ENCODE measurements at regions not wholly inside any gene's neighbourhood (a gene's known extent, or its start where the extent isn't known, plus 50 kb on each side); places are given as distances from the start of the nearest gene placed in this dataset.

DNA sequence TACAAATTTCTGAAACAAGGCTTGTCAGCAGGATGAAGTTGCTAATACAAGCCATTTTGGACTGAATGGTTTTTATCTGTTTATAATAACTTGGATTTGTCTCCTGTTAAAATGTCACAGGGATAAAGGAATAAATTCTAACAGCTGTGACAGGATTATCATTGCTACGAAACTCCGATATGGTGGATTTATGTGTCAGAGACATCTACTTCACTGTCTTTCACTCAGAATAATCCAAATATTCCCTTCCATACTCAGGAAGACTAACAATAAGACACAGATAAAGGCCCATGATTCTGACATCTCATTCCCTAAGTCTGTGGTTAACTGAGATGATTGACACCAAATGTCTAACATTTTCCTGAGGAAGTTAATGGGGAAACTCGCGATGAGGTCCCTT, 529.8 kb upstream of the GOT2 start:
- no peak for DNase-seq (ENCODE audit: extremely low read depth, low read depth)
- no peak for TF ChIP-seq CTCF (IDR thresholded peaks at IDR 0.05; ENCODE audit: low read depth, low read length)

- DNase-seq (ENCODE audit: extremely low read depth, low read depth): no peak
- no peak for TF ChIP-seq CTCF (IDR thresholded peaks at IDR 0.05; ENCODE audit: low read depth, low read length)
These were observed 526.8 kb upstream of the GOT2 start for GRCh38 chr16:59260892-59261291.

- no peak for TF ChIP-seq CTCF (IDR thresholded peaks at IDR 0.05; ENCODE audit: low read depth, low read length)
- no peak for DNase-seq (ENCODE audit: extremely low read depth, low read depth)
These were observed 525.8 kb upstream of the GOT2 start for GRCh38 chr16:59259950-59260319.

- TF ChIP-seq CTCF (IDR thresholded peaks at IDR 0.05; ENCODE audit: low read depth, low read length): no peak
- no peak for DNase-seq (ENCODE audit: extremely low read depth, low read depth)
These were observed 525.2 kb upstream of the GOT2 start for GRCh38 chr16:59259074-59259949.

DNA sequence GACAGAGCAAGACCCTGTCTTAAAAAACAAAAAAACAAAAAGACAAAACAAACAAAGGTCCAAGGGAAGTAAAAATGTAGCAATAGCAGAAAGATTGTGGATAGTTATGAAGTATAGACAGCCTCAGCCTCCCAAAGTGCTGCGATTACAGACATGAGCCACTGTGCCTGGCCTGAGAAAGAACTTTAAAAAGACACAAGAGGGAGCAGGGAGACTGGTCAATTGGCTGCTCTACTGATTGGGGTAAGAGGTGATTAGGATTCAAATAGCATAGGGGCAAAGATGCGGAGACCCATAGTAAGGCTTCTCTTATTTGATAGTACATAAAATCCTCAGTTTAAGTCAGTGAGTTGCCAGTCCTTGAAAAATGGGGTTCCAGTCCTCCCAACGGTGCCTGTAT, 518.2 kb upstream of the GOT2 start:
- DNase-seq (ENCODE audit: extremely low read depth, low read depth): no peak
- no peak for TF ChIP-seq CTCF (IDR thresholded peaks at IDR 0.05; ENCODE audit: low read depth, low read length)

GRCh38 chr16:59249011-59249410, 514.9 kb upstream of the GOT2 start:
- DNase-seq (ENCODE audit: extremely low read depth, low read depth): no peak
- no peak for TF ChIP-seq CTCF (IDR thresholded peaks at IDR 0.05; ENCODE audit: low read depth, low read length)

DNA sequence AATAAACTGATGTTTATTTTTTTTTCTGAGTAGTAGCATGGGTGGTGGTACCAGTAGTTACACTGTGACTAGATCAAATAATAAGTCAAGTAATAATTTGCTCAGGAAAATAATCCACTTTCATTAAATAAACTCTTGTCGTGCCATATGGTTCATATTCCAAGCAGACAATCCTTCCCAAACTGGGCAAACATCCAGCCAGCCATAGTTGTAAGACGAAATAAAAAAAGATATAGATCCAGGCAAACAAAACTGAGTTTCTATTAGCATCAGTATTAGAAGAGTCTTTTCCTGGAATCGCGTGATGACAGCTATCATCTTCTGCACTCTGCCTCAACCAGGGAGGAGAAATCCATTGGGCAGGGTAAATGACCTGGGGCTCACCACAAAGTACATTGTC, 508.4 kb upstream of the GOT2 start:
- no peak for TF ChIP-seq CTCF (IDR thresholded peaks at IDR 0.05; ENCODE audit: low read depth, low read length)
- DNase-seq (ENCODE audit: extremely low read depth, low read depth): no peak
